ENCODE measurements at regions not wholly inside any gene's neighbourhood (a gene's known extent, or its start where the extent isn't known, plus 50 kb on each side); places are given as distances from the start of the nearest gene placed in this dataset.

- DNase-seq = no peak
These were observed 98.3 kb downstream of the HMX1 start for GRCh38 chr4:8773124-8773931.

DNA sequence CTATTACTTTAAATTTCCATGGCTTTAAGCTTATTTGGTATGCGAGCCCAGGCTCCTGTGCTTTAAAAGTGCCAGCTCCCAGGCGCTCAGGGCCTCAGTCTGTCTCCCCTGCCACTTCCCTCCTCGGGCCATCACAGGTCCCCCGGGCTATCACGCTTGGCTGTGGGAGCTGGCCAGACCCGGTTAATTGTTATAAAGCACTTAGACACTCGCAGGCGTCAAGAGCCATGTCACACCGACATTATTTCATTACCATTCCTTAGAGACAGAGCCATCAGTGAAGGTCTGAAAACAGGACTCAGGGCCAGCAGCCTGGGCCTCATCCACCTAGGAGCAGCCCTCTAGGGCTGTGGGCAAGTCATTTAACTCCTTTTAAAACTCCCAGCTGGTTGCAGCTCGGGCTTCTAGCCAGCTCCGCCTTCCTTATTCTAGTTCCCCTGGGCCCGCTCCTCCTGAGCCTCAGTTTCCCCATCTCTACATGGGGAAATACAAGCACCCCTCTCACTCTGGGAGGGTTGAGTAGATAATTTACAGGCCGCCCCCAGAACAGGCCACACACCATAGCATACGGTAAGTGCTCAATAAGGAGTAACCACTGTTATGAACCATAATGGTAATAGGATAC is 99.0 kb downstream of the HMX1 start:
- no peak for DNase-seq

DNA sequence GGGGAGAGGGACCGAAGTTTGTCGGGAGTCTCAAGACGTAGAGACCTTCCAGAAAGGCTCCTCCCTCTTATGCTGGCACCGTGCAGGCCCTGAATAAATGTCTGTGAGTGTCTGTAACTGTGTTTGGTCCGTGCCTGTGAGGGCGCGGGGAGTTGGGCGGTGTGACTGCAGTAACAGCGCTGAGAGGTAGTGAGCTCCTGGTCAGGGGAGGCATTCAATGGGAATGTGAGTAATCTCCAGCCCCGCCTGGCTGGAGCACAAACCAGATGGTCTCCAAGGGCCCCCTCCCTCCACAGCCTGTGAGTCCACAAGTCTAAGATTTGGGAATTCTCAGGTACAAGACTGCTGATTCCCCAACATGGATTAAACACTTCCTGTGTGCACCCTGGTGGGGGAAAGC is 100.0 kb downstream of the HMX1 start:
- DNase-seq = no peak

DNA sequence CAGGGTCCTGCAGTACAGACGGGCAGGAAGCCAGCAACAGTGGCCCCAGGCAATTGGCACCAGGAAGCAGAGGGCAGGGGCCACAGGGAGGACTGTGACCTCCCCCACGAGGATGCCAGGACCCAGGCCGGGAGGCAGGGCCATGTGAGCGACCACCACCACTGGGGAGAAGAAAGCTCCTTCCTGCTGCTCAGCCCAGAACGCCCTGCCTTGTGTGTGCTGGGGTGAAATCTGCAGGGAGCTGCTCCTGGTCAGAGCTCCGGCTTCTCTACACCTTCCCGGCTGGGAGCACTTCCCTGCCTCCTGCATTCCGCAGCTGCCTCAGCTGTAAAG is 100.4 kb downstream of the HMX1 start:
- DNase-seq = no peak

GRCh38 chr4:8770518-8771257 is 101.0 kb downstream of the HMX1 start:
- DNase-seq = no peak

- no peak for DNase-seq
These were observed 101.8 kb downstream of the HMX1 start for GRCh38 chr4:8769645-8770517.

GRCh38 chr4:8768357-8768999 is 103.2 kb downstream of the HMX1 start:
- DNase-seq = no peak

- no peak for DNase-seq
These were observed 105.0 kb downstream of the HMX1 start for GRCh38 chr4:8766610-8767009.

GRCh38 chr4:8765631-8766590 is 105.7 kb downstream of the HMX1 start:
- no peak for DNase-seq

DNA sequence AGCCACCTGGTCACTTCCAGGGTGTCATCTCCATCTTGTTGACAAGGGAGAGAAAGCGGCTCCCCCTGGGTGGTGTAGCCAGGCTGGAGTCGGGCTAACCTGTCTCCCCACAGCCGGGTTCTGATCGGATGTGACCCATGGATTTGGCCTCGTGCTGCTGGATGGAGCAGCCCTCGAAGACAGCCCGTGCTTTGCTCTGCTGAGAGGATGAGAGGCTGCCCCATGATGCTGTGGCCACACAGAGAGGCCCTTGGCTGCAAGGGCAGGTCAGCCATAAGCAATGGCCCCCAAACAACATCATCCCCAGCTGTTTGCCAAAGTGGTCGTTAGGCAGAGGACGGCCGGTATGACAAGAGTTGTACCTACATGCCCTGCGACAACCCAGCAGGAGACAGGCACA is 106.6 kb downstream of the HMX1 start:
- no peak for DNase-seq

DNA sequence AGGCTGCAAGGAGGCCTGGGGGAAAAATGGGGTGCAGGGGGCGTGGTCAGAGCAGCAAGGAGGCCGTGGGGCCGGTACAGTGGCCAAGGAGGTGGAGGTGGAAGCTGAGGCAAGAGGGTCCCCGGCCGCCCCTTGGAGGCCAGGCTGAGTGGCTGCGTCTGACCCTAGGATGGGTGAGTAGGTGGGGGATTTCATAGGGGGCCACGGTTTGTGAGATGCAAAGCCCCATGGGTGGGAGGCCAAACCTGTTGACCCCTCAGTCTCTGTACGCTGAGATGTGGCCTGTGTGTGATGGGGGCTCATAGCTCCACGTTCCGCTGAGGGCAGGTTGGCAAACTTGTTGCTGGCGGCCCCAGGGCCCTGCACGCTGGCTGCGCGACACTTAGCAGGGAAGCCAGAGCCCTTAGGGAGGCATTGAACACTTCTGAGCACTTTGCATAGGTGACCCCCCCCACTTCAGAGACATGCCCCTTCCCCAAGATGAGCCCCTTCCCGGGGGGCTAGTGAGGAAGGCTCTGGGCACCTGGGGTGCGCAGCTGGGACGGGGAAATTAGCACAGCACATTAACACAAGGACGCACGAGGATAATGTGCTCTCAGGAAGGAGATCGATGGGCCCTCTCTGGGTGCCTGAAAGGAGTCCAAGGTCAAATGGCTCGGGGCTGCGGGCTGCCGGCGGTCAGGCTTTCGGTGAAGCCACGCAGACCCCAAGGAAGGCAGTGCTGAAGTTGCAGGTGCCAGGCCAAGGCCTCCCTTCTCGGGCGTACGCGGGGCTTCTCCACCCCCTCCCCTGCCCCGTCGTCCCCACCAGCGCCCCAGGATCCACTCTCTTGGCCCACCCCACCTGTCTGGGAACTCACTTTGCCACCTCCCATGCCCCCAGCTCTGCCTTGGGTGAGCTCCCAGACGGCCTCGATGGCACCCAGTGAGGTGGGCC is 107.4 kb downstream of the HMX1 start:
- no peak for DNase-seq

DNA sequence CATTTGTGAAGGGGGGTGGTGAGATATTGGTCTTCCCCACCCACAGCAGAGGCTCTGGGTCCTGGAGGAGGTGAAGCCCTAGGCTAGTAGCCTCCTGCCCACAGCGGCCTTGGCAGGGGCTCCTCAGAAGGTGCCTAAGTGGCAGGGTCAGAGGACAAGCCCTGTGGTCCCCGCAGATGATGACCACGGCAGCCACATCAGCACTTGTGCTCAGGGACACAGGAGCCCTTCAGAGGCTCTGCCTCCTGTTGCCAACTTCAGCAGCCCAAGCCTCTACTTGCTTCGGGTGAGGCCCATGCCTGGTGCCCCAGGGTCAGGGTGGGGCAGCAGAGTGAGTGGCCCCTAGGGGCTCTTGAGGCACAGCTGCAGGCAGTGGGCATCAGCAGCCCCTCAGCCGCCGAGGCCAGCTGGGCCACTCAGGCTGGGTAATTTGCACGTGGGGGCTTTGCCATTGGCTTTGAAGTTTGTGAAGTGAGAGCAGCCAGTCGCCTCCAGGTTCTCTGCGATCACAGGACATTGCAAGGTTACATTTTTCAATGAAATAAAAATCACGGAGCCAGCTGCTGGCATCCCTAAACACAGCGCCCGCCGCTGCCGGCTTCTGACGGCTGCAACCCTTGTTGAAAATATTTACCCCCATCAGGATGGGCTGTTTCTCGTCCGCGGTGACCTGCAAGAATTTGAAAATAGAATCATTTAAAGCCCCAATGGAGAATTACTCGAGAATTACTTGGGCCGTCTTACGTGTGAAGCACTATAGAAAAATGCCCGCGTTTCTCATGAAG is 108.5 kb downstream of the HMX1 start:
- no peak for DNase-seq

DNA sequence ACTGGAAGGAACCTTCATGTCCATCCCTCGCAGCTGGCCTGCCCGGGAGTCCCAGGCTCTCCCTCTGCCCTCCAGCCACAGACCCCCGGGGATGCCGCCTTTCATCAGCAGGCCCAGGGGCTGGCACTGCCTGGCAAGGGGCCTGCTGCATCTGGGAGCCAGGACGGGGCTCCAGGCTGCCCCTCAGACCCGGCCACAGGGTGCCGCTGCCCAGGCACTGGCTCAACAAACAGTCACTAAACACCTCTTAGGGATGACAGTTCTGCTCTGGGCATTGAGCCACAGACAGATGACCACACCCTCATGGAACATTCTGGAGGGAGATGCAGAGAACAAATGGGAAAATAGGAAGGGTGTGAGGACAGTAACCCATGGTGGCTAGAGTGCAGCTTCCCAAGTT is 109.3 kb downstream of the HMX1 start:
- no peak for DNase-seq

DNA sequence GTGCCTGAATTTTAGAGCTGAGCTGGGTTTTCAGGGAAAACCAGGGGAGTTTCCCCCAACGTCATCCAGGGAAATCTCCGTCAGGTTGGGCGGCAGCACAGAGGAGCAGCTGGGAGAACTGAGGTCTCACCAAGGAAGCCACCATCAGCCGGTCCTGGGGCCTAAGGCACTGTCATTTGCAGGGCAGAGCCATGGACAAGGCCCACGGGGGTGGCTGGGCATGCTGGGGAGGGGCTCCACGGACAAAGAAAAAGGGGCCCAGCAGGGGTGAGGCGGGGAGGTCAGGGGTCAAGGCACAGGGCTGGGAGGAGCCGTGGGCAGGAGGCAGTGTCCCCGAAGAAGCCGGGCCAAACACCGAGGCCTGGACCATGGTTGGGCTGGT is 109.8 kb downstream of the HMX1 start:
- no peak for DNase-seq

DNA sequence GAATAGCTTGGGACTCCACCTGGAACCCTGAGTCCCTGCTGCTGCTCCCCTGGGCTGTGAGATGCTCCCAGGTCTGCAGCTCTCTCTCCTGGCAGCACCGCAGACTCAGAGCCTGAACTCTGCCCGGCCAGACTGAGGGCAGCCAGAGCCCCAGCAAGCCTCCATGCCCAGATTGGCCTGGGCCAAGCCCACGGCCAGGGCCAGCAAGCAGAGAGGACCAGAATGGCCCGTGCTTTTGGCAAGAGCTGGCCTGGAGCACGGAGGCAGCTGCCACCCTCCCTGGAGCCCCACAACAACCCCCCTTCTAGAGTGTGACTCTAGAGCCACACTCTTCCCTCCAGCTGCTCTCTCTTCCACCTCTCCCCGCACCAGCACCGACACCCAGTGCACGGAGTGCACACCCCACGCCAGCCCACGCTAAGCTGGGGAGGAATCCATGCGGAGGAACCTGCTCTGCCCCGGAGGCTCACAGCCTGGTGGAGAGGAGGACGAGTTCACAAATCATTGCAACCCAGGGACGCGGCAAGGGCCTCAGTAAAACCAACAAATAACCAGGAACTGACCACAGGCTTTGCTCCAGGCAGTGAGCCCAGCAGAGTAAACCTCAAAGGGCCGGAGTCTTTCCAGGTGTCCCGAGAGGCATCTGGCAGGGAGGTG is 110.3 kb downstream of the HMX1 start:
- no peak for DNase-seq

DNA sequence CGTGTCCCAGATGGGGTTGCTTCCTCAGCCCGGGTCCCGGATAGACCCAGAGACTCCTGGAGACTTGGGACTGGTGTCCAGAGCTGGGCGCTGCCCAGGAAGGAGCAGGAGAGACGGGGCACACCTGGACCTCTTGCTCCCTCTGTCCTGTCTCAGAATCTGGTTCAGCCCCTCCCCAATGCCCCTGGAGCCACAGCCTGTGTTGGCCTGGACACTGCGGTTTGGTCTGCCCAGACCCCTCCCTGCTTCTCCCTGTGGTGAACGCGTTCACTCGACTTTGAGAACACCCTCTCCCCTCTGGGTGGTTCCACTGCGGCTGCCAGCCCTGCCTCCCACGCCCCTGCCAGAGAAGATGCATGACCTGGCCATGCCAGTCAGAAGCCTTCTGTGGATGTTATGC is 111.1 kb downstream of the HMX1 start:
- no peak for DNase-seq

DNA sequence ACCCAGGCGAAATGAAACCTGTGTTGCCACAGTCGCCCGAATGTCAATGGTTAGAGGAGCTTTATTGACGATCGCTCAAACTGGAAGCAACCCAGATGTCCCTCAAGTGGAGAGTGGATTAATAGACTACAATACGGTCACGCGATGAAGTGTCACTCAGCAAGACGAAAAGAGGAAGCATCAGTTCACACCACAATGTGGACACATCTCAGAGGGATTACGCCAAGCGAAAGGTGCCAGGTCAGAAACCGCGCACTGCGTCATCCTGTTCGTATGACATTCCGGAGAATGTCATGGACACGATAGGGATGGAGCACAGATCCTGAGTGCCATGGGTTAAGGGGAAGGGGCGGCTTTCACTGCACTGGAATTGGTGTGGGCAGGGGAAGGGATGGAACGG is 111.7 kb downstream of the HMX1 start:
- DNase-seq = no peak

DNA sequence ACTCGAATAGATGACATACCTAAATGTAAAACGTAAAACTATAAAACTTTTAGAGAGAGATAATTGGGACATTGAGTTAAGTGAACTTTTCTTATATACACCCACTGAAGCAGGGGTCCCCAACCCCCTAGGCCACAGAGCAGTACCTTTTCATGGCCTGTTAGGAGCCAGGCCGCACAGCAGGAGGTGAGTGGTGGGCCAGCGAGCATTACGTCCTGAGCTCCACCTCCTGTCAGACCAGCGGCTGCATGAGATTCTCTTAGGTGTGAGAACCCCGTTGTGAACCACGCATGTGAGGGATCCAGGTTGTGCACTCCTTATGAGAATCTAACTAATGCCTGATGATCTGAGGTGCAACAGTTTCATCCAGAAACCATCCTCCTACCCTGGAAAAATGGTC is 114.8 kb downstream of the HMX1 start:
- DNase-seq = no peak
